ENCODE measurements at regions not wholly inside any gene's neighbourhood (a gene's known extent, or its start where the extent isn't known, plus 50 kb on each side); places are given as distances from the start of the nearest gene placed in this dataset.
"Not testable (repeated sequence)": the region's sequence is repeated elsewhere in the genome, so short reads cannot be mapped to it uniquely, and the experiment has no call there.

GRCh38 chr9:36462245-36462644, 62.2 kb upstream of the RNF38 start:
- no peak for DNase-seq (ENCODE audit: low spot score)

- no peak for DNase-seq (ENCODE audit: low spot score)
These were observed 61.3 kb upstream of the RNF38 start for GRCh38 chr9:36461323-36461722.

- DNase-seq (ENCODE audit: low spot score) = not testable (repeated sequence)
These were observed 58.4 kb upstream of the RNF38 start for GRCh38 chr9:36458430-36458915.

GRCh38 chr9:36457836-36458429, 57.9 kb upstream of the RNF38 start:
- no peak for DNase-seq (ENCODE audit: low spot score)

GRCh38 chr9:36456480-36457065, 56.5 kb upstream of the RNF38 start:
- no peak for DNase-seq (ENCODE audit: low spot score)

- DNase-seq (ENCODE audit: low spot score) = no peak
These were observed 51.9 kb upstream of the RNF38 start for GRCh38 chr9:36451949-36452348.

- peak; percentile 68 for DNase-seq (ENCODE audit: low spot score)
These were observed 50.2 kb upstream of the RNF38 start for GRCh38 chr9:36450110-36450732.
